GM18870 (cell line): ENCODE measurements at regions not wholly inside any gene's neighbourhood (a gene's known extent, or its start where the extent isn't known, plus 50 kb on each side); places are given as distances from the start of the nearest gene placed in this dataset.

ENCODE experiments used
- ATAC-seq: cut with Tn5 transposase; IDR thresholded peaks from one replicate; pipeline ENCODE4 v1.9.1; 2021; ENCODE audit warnings: moderate library complexity; ENCODE audit not compliant: unreplicated experiment

DNA sequence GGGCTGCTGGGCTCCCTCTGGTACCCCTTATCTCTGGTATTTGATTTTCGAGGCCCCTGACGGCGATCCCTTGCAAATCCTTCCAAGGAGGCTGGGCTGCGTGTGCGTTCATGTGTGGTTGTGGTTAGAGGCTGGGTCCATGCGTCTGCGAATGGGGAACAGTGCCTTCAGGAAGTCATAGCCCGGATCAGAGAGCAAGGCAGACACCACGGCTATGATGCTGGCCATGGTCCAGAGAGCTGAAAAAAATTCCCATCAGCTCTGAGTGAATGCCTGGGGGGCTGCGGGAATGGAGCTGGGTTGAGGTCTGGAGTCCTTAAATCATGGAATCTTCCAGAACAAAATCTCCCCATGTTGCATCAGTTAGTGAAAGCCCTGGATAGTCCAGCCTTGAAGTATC lies 145.5 kb downstream of the ACKR3 start:
- ATAC-seq, result no peak

DNA sequence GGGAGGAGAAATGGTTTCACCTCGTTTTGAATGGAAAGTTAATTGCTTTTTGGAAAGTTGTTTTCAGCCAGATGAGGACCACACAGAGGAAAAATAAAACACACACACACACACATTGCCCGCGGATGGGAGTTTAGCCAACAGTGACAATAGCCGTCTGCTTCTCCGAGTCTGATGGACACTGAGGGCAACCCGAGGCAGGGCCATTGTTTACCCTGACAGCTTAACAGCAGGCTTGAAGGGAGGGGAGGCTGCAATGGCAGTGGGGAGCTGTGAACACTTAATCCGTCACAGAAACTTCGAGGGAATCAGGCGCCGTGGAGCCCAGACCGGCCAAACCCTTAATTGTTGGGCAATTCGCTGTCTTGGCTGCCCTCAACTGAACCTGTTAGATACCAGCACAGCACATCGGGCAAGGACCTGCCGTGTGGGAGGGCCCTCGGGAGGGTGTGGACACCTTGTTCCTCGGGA lies 145.9 kb downstream of the ACKR3 start:
- no peak for ATAC-seq

DNA sequence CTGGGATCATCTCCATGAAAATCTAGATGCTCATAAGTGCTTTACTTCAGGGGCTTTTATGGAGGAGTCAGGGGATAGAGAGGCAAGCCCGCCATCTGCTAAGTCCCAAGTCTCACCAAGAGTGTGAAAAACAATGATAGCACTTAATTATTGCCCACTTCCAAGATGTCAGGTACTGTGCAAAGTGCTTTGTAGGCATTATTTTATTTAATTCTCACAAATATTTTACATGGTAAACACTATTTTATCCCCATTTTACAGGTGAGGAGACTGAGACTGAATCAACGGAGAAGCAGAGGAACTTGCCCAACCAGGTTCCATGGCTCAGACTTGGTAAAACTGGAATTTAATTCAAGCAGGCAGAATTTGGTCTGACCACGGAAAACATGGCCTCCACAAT lies 147.5 kb downstream of the ACKR3 start:
- no peak for ATAC-seq

DNA sequence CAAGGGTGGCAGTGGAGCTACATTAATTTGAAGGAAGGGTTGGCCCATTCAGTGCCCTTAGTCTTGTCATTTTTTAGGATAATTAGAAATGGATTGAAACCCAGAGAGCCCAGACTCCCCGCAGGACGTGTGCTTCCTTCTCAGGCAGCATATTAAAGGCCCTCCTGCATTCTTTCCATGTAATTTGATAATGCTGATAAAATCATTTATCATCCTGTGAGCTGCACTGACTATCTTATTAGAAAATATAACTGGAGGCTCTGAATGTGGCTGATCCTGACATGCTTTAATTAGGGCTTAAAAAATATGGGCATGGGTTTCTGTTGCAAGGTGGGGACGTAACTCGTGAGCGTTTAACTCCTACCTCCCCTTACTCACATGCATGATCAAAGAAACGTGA lies 148.1 kb downstream of the ACKR3 start:
- ATAC-seq, result no peak

DNA sequence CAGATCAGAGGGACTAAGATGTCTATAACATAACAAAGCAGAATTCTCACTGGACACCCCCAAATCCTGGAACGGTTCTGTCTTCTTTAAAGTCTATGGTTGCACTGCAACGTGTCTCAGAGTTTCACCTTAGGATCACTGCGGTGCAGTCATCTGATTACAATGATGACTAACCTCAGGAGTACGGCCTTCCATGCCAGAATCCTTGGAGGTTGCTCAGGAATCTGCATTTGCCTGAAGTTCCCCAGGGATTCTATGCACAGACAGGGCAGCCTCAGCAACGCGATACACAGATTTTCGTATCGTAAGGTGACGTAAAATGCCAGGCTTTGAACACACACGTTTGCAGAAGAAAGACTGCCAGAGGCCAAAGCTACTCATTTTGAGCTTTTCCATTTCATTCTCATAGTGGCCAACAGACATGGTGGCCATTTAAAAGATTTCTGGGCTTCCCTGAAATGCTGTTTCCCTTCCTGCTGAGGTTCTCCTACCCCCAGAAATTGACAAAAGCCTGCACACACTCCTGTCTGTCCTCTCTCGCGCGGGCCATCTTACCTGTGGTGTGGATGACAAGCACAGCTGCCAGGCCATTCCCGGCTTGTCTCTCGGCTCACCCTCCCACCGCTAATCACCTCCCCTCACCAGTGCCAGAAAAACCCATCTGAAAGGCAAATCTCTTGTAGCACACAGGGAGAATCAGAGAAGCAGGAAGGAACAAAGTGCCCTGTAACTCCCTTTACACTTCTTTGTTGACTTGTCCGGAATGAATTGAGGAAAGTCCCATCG lies 148.8 kb downstream of the ACKR3 start:
- ATAC-seq, result no peak

DNA sequence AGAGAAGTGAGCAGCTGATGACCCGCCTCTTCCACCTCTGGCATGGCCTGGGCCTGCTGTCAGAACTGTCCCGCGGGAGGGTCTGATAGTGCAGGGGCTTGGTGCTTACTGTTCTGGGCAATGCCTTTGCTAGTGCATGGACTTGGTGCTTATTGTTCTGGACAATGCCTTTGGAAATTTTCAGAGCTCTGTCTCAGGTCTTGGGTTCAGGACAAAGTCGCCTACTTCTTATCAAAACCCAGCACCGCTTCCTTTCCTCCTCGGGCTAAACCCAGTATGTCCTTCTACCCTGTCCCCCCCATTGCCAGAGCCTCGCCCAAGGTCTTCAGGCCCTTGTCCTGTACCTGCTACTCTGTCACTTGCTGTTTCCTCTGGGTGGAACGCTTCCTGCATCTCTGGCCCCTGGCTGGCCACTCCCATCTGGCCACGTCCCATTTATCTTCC lies 149.6 kb downstream of the ACKR3 start:
- no peak for ATAC-seq

DNA sequence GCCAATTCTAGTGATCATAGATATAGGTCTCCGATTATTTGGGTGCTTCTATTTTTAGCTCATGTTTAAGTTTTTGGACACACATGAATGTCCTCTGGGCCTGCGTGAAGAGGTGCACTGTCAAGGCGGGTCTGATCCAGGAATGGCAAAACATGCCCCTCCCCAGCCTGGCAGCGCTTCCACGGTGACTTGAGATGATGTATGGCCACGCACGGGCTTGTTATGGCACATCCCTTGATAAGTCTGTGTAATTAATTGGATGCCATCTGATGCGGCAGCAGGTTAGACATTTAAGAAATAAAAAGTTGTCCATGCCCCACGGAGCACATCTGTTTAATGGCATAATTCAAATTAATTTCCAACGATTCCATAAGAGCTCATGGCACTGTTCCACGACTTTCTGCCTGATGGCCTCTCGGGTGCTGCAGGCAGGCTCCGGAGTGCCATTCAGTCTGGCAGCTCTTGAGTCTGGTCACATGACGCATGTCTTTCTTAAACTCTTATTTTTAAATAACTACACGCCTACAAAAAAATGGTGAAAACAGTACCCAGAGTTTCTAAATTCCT lies 151.4 kb downstream of the ACKR3 start:
- ATAC-seq, result no peak

DNA sequence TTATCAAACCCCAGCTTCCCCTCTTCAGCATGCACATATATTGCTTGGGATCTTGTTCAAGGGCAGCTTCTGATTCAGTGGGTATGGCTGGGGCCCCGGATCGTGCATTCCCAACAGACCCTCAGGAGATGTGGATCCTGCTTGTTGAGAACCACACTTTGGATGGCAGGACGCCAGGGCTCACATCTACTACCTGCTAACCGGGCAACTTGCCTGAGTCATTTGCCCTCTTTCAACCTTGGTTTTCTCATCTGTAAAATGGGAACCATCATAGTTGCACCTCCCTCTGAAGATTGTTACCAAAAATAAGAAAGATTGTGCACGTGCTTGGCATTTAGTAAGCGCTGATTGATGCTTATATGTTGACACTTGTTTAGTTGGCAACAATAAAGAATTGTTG lies 154.6 kb downstream of the ACKR3 start:
- ATAC-seq, result no peak

DNA sequence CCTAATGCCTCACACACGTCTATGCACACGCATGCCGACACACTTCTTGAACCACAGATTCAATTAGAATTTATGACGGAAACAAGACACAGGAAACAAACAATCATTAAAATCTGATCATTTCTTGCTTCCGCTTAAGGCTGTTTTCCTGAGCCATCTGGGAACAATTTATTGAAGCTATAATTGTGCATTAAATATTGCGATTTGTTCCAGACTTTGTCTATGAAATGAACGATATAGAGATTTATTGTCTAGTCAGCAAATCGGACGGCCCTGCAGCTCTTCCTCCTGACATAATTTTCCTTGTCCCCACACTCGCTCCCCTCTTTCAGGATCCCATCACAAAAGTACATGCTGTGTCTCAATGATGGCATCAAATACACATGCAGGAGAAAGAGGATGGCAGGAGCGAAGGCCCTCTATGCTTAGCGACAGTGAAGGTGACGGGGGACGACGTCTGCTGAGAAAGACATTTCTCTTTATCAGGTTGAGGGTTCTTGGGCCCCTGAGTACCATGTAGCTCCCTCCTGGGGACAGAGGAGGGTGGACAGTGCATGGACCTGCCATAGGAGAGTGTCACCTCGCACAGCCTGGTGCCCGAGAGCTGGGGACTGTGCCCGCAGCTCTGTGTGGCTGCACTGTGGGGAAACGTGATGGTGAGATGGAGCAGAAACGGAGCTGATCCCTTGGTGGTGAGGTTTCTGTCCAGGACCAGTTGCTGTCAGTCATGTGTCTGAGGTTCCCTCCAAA lies 157.3 kb downstream of the ACKR3 start:
- no peak for ATAC-seq

DNA sequence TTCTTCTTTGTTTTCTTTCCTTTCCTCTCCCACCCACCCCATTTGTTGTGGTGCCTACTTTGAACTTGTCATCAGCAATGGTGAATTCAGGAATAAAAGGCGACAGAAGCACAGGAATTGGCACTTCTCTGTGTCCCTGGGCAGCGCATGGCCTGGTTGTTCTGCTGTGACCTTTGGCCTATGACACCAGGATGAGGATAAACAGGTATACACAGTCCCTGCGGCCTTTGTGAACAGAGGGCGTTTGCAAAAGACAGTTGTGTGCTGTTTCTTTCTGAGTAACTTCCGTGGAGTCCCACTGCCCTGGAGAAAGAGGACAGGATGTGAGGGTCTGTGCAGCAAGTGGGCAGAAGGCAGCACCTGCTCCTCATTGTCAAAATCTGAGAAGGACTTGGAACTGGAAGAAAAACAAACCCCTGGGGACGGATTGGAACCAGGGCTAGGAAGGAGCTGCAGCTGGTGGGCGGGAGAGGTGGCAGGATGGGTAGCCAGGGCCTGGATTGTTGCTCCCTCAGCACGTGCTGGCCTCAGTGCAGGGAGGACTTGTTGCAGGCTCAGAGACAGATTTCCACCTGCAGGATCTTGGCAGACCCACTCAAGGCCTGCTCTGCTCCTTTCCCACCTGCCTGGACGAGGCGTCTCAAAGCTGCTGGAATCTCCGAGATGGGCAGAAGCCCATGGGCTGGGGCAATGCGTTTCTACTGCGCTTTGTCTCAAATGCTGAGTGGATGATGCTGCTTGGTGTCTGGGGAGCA lies 159.5 kb downstream of the ACKR3 start:
- ATAC-seq, result no peak

DNA sequence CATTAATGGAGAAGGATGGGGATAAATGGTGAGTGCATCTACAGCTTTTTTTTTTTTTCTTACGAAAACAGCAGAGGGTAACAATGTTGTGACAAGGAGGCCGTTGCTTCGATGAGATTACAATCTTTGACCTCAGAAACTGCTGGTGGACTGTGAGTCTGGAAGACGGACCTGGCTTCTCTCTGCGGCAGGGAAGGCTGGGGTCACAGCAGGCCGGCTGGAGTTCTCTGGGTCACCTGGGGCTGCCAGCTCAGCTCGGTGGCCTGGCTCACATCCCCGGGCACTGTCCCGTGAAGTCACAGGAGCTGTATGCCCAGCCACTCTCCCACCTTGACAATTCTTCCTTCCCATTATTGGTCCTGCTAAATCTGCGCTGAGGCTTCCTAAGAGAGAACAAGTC lies 160.8 kb downstream of the ACKR3 start:
- no peak for ATAC-seq

DNA sequence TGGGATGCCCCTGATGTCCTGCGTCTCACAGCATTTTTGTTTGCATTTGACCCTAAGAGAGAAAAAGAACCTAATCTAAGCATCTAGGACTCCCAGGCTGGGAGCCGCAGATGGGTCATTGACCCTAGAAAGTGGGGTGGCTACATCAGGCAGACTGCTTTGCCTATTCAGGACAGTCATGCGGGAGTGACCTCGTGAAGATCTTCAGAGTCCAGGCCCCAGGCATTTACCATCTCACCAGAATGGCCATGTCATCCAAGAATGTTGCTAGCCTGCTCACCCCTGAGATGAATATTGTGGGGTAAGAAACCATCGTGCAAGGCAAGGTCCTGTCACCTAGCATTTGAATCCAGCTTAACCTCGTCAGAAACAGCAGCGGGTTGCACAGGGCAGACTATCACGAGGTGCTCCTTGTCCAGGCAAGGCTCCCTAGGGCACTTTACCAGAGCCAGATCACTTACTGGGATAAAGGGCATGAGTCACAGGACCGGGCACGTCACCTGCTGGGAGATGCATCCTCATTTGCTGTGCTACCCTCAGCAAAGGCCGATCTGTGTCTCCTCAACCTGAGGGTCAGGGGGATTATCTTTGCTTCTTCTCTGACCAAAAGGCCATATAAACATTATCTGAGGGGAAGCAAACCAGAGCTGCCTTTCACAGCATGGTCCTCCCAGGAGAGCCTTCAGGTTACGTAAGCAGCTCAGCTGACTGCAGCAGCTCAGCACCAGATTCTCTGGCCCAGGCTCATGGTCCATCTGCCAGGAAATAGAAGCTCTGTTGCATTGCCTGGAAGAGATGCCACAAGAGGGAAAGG lies 162.3 kb downstream of the ACKR3 start:
- no peak for ATAC-seq

DNA sequence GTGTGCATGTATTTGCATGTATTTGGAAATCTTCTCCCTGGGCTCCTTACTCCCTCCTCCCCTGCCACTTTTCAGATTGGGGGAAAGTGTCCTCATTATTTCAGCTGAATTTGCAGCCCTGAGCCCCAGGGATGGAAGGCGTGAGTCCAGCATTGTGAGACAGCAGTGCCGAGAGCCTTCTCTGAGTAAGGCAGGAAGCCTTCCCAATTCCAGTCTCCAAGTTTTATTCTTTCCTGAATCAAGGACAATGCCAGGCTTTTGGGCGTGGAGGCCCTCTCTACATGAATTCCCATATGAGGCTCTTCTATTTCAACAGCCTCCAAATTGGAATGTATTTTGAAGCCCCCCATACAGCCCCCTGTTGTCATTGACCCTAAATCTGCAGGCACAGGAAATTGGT lies 163.5 kb downstream of the ACKR3 start:
- ATAC-seq, result no peak

DNA sequence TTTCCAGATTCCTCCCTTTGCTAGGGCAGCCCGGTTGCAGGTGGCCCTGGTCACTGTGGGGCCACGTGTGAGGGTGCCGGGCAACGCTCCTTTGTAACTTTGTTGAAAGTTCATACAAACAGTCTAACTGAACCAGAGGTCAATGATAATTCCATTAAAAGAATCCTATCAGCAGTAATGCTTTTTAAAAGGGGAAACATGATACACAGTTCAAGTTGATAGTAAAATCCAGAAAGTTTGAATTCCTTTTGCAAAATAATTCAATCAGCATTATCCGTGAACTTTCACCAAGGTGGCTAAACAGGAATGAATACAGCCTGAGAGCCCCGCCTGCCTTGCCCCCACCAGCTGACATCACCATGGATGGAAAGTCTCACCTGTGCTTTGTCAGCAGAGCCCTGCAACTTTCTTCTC lies 166.2 kb downstream of the ACKR3 start:
- ATAC-seq, result no peak

DNA sequence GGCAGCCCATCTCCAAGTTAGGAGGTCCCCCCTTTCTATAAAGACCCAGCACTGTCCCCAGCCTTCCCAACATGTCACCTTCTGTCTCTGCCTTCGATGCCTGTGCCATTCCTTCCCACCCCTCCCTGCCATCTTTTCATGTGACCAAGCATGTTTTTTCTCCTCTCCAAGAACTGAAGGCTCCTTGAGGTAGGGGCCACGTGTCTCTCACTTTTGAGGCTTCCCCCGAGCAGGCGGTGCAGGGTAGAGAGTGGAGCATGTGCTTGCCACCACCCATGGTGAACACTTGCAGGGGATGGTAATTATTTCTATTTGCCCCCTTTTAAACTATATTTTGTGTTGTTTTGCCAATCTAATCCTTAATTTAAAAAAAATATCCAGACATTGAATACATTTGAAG lies 168.4 kb downstream of the ACKR3 start:
- ATAC-seq, result no peak

DNA sequence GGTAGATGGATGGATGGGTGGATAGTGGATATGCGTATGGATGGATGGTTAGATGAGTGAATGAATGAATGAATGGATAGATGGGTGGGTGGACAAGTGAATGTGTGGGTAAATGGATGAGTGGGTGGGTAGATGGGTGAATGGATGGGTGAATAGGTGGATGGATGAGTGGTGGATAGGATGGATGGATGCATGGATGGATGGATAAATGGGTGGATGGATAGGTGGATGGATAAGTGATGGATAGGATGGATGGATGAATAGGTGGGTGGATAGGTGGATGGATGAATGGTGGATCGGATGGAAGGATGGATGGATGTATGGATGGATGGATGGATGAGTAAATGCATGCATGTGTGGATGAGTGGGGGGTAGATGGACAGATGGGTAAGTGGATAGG lies 169.3 kb downstream of the ACKR3 start:
- ATAC-seq, result no peak

DNA sequence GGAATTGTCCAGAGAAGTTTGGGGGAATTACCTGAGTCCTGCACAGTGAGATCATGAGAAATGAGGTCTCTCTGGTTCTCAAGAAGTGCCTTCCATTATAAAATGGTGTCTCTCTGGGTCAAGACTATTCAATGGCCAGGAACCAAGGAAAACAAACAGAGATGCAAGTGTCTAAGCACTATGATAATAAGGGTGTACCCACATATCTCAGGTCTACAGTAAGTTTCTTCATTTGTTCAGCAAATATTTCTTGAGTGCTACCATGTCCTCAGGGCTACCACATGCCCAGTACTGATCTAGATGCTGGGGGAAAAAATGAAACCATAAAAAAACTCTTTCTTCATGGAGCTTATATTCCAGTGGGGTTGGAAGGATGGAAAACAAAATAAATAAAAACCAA lies 170.0 kb downstream of the ACKR3 start:
- no peak for ATAC-seq

DNA sequence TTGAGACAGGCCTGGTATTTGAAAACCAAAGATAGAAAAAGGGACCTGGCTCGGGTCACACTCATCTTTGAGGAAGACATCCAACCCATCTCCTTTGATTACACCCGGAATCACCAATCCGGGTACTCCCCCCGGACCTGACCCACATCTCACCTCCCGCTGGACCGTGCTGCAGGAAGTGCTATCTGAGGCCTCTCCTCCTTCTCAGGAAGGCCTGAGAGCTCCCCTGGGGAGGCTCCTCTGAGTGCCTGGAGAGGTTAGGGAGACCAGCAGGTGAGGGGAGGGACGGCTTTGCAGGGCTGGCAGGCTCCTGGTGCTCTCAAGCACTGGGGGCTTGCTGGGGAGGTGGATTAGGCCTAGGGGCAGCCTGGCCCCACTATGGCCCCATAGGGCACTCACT lies 170.9 kb downstream of the ACKR3 start:
- no peak for ATAC-seq

DNA sequence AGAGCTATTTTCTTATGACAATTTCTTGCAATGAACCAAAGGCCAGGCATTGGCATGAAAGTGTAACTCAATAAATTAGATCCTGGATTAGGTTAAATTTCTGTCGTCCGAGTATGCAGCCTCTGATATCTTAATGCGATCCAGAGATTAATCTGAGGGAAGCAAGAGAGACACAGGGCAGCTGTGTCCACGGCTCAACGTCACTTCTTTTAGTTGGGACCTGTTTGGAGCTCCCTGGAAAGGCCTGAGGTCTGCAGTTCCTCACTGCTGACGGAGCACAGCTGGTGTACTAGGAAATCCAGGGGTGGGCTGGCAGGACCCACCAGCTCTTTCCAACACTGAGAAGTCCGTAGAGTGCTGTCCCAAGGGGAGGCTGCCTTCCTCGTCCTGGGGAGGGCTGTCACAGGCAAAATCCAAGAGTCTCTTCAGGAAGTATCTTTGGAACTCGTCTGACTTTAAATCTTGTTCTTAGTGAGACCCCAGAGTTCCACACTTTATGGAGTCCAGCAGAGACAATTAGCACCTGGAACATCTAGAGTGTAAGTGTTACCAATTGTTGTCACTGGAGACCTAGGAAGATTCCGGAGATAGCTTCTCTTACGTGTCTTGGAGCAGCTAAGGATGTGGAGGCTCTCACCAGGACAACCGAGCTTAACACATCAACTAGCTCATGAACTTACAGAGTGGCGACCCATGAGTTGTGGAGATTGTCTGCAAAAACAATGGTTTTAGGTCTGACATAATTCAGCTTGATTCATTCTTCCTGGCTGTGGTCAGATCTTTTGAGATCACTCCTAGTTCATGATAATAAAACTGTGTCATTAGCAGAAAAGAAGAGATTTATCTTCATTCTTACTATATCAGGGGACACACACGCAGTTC lies 173.7 kb downstream of the ACKR3 start:
- no peak for ATAC-seq

DNA sequence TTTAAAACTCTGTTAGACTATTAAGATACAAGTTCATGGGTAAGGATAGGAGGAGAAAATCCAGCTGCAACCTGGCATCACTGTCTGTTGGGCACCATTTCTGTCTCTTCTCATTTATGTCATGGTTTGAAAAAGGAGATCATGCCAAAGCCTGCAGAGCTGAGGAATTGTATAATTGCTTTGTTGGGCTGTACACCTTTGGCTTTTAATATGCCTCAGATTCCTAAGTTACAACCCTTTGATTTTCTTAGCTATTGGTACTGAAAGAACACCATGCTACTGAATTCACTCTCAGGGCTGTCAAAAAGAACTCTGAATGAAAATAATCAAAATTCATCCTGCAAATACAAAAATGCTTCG lies 174.3 kb downstream of the ACKR3 start:
- ATAC-seq, result no peak
